OCI-LY7 (cell line): ENCODE measurements at regions not wholly inside any gene's neighbourhood (a gene's known extent, or its start where the extent isn't known, plus 50 kb on each side); places are given as distances from the start of the nearest gene placed in this dataset.

Source experiments
- BruUV-seq: library from RNA; stranded (reverse); fragments of 400-500 nt; replicated peaks from 2 replicates; lab custom pipeline; 2021; lab: Mats Ljungman, UMichigan
- CTCF ChIA-PET: fragments of 300-600 bp; sonication (Branson Sonifier 250); formaldehyde crosslinking; loops from one replicate; lab custom pipeline; 2022; ENCODE audit warnings: antibody characterized with exemption; ENCODE audit not compliant: unreplicated experiment; lab: Charles Lee
- POLR2A ChIA-PET: fragments of 300-600 bp; sonication (Branson Sonifier 250); formaldehyde crosslinking; loops from one replicate; lab custom pipeline; 2022; ENCODE audit warnings: antibody characterized with exemption; lab: Charles Lee
- DNase-seq: peaks from one replicate; pipeline ENCODE4 v3.0.0-alpha.2; 2015; ENCODE audit warnings: low spot score
- H2AFZ ChIP-seq: fragments of 200-600 bp; sonication (generic), shearing (Covaris generic); 2 replicates; pipeline ENCODE4 v1.6.1; 2014; ENCODE audit warnings: mild to moderate bottlenecking, antibody characterized with exemption, low read length, moderate library complexity
- H3K27ac ChIP-seq: fragments of 200-600 bp; sonication (generic); 2 replicates; pipeline ENCODE4 v1.5.1; 2014; ENCODE audit warnings: mixed run types, low read depth, mild to moderate bottlenecking, moderate library complexity, low read length, inconsistent platforms; ENCODE audit not compliant: poor library complexity, severe bottlenecking
- H3K36me3 ChIP-seq: fragments of 200-600 bp; sonication (generic); 2 replicates; pipeline ENCODE4 v1.6.1; 2014; ENCODE audit warnings: mild to moderate bottlenecking, antibody characterized with exemption, low read length, moderate library complexity, mixed read lengths; ENCODE audit not compliant: insufficient read depth
- H3K4me1 ChIP-seq: fragments of 200-600 bp; sonication (generic); 2 replicates; pipeline ENCODE4 v1.5.1; 2014; ENCODE audit warnings: mild to moderate bottlenecking, low read length; ENCODE audit not compliant: insufficient read depth, poor library complexity, severe bottlenecking
- H3K4me2 ChIP-seq: fragments of 200-600 bp; sonication (generic); 2 replicates; pipeline ENCODE4 v1.6.1; 2014; ENCODE audit warnings: mild to moderate bottlenecking, low read length
- H3K4me3 ChIP-seq: fragments of 200-600 bp; sonication (generic); 2 replicates; pipeline ENCODE4 v1.5.1; 2014; ENCODE audit warnings: mild to moderate bottlenecking, low read depth, low read length; ENCODE audit not compliant: poor library complexity, severe bottlenecking
- H3K79me2 ChIP-seq: fragments of 200-600 bp; sonication (generic); 2 replicates; pipeline ENCODE4 v1.6.1; 2016; ENCODE audit warnings: low read depth, mild to moderate bottlenecking, low read length, moderate library complexity, mixed read lengths; ENCODE audit not compliant: insufficient read depth
- H3K9me2 ChIP-seq: fragments of 200-600 bp; sonication (generic); 2 replicates; pipeline ENCODE4 v1.6.1; 2016; ENCODE audit warnings: mild to moderate bottlenecking, low read length, mixed read lengths; ENCODE audit not compliant: insufficient read depth
- H3K9me3 ChIP-seq: fragments of 200-600 bp; sonication (generic); 2 replicates; pipeline ENCODE4 v1.6.1; 2014; ENCODE audit warnings: mild to moderate bottlenecking, mixed run types, low read length, mixed read lengths
- H4K20me1 ChIP-seq: fragments of 200-600 bp; sonication (generic); 2 replicates; pipeline ENCODE4 v1.6.1; 2014; ENCODE audit warnings: mild to moderate bottlenecking, antibody characterized with exemption, low read length, moderate library complexity, mixed read lengths; ENCODE audit not compliant: insufficient read depth
- EZH2phosphoT487 ChIP-seq: fragments of 200-600 bp; sonication (generic); IDR thresholded peaks from 2 replicates; pipeline ENCODE4 v1.6.1; 2018; ENCODE audit warnings: low read depth, borderline replicate concordance, mild to moderate bottlenecking, mixed run types, antibody characterized with exemption, low read length, moderate library complexity, mixed read lengths
- intact Hi-C: fragments of 100-400 bp; cut with micrococcal nuclease; formaldehyde crosslinking; loops from one replicate; pipeline ENCODE4 v1.10.0; 2022; ENCODE audit not compliant: unreplicated experiment
- TF ChIP-seq, protein P1 (sequence below): fragments of 200-600 bp; sonication (generic); conservative IDR thresholded peaks from 2 replicates; pipeline ENCODE4 v1.5.1; 2014; ENCODE audit warnings: mild to moderate bottlenecking, antibody characterized with exemption, low read length, moderate library complexity, mixed read lengths

DNA sequence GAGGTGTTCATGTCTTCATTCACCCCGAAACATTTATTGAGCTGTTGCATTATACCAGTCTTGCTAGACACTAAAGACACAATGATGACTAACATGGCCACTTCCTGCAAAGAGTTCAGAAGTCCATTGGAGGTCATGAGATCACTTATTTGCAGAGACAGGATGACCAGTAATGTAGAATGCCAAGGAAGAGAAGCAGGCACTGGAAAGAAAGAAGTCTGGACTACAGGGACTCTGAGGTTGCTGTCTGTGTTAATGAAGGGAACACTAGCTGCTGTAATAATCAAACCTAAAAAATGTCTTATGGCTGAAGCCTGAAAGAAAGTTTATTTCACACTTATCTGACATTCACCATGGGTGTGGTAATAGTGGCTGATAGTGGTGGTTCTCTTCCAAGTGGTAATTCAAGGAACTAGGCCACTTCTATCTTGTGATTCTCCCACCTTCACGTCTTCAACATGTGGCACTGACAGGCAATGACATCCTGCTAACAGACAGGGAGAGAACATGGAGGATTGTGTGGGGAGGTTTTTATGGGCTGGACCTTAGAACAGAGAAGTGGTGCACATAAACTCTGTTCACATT lies 89.2 kb upstream of the MKLN1 start:
- ChIA-PET CTCF (interaction anchor here (0.6 kb wide), 1 partner anchor 83 kb away, joined by 3 read pairs; no protein-coding TSS in a partner anchor), POLR2A (interaction anchor here (0.6 to 1.2 kb wide), 3 partner anchors 21 to 48 kb away, joined by 3 to 6 read pairs (median 4); no protein-coding TSS in a partner anchor)
- Histone ChIP-seq H3K4me3 (no peak overlapping the region), H3K79me2 (no peaks in the 10 kb centered on the region), H3K9me3 (no peaks in the 10 kb centered on the region), H3K27ac (no peak overlapping the region), H3K4me1 (no peaks in the 10 kb centered on the region), H2AFZ (no peak overlapping the region), H3K4me2 (no peak overlapping the region), H4K20me1 (no peaks in the 10 kb centered on the region), H3K36me3 (no peaks in the 10 kb centered on the region), H3K9me2 (no peaks in the 10 kb centered on the region)
- TF ChIP-seq, protein P1, sequence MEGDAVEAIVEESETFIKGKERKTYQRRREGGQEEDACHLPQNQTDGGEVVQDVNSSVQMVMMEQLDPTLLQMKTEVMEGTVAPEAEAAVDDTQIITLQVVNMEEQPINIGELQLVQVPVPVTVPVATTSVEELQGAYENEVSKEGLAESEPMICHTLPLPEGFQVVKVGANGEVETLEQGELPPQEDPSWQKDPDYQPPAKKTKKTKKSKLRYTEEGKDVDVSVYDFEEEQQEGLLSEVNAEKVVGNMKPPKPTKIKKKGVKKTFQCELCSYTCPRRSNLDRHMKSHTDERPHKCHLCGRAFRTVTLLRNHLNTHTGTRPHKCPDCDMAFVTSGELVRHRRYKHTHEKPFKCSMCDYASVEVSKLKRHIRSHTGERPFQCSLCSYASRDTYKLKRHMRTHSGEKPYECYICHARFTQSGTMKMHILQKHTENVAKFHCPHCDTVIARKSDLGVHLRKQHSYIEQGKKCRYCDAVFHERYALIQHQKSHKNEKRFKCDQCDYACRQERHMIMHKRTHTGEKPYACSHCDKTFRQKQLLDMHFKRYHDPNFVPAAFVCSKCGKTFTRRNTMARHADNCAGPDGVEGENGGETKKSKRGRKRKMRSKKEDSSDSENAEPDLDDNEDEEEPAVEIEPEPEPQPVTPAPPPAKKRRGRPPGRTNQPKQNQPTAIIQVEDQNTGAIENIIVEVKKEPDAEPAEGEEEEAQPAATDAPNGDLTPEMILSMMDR = no peak
- no peak for TF ChIP-seq EZH2phosphoT487
- no TSS peak for BruUV-seq
- intact Hi-C loops = no loop called here
- no peak for DNase-seq

DNA sequence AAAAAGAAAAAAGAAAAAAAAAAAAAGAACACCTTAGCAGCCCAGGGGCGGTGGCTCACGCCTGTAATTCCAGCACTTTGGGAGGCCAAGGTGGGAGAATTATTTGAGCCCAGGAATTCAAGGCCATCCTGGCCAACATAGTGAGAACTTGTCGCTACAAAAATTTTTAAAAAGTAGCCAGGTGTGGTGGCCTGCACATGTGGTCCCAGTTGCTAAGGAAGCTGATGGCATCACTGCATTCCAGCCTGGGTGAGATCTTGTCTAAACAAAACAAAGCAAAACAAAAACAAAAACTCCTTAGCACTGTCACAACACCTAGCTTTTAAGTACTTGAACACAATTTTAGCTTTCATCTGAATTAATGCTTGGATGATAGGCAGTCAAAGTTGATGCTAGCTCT lies 86.3 kb upstream of the MKLN1 start:
- CTCF ChIA-PET = no interaction called here
- POLR2A ChIA-PET = interaction anchor here (0.5 to 1.6 kb wide), 2 partner anchors 9 to 142 kb away, joined by 3 to 6 read pairs; no protein-coding TSS in a partner anchor
- Histone ChIP-seq H3K36me3 (no peaks in the 10 kb centered on the region), H3K4me1 (no peaks in the 10 kb centered on the region), H3K79me2 (no peaks in the 10 kb centered on the region), H2AFZ (no peak overlapping the region), H3K4me2 (no peak overlapping the region), H4K20me1 (no peaks in the 10 kb centered on the region), H3K4me3 (no peak overlapping the region), H3K9me2 (no peaks in the 10 kb centered on the region), H3K9me3 (no peaks in the 10 kb centered on the region), H3K27ac (no peak overlapping the region)
- BruUV-seq = no TSS peak
- no peak for DNase-seq
- TF ChIP-seq, protein P1 = no peak
- TF ChIP-seq EZH2phosphoT487 = no peak
- intact Hi-C loops = no loop called here

DNA sequence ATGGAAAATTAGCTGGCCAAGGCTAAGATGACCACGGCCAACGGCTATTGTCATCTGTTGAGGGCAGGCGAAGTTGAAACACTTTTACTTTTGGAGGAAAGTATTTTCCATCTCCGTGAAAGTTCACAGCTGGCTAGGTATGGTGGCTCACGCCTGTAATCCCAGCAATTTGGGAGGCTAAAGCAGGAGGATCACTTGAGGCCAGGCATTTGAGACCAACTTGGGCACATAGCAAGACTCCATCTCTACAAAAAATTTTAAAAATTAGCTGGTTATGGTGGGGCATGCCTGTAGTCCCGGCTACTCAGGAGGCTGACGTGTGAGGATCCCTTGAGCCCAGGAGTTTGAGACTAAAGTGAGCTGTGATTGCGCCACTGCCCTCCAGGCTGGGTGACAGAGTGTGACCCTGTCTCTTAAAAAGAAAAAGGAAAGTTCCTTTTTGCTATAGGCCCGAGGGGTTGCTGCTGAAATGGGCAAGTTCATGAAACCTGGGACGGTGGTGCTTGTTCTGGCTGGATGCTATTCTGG lies 85.5 kb upstream of the MKLN1 start:
- no peak overlapping the region for H3K27ac ChIP-seq
- POLR2A ChIA-PET = interaction anchor here (1.2 to 1.6 kb wide), 2 partner anchors 10 to 57 kb away, joined by 3 to 6 read pairs; no protein-coding TSS in a partner anchor
- no TSS peak for BruUV-seq
- intact Hi-C loops = no loop called here
- no peaks in the 10 kb centered on the region for H3K4me1 ChIP-seq
- no peaks in the 10 kb centered on the region for H3K79me2 ChIP-seq
- no peaks in the 10 kb centered on the region for H4K20me1 ChIP-seq
- no peaks in the 10 kb centered on the region for H3K36me3 ChIP-seq
- no peak for DNase-seq
- H3K9me2 ChIP-seq = no peaks in the 10 kb centered on the region
- H3K4me2 ChIP-seq = no peak overlapping the region
- H3K9me3 ChIP-seq = no peaks in the 10 kb centered on the region
- no peak overlapping the region for H3K4me3 ChIP-seq
- TF ChIP-seq EZH2phosphoT487 = no peak
- TF ChIP-seq, protein P1 = no peak
- no peak overlapping the region for H2AFZ ChIP-seq
- CTCF ChIA-PET = no interaction called here
